ENCODE measurements at regions not wholly inside any gene's neighbourhood (a gene's known extent, or its start where the extent isn't known, plus 50 kb on each side); places are given as distances from the start of the nearest gene placed in this dataset.

- no peak overlapping the region for H3K4me3 ChIP-seq
- H3K4me1 ChIP-seq (replicated peaks), result no peaks in the 10 kb centered on the region; the same call in 1 of the 2 replicates
- DNase-seq (ENCODE audit: low read depth in 1 of 2, low spot score in 2 of 2), result no peak
Measured at GRCh38 chr20:22814471-22815205, 220.5 kb upstream of the SSTR4 start.

GRCh38 chr20:22815206-22815551 is 219.9 kb upstream of the SSTR4 start:
- no peak for DNase-seq (ENCODE audit: low read depth in 1 of 2, low spot score in 2 of 2)
- no peak overlapping the region for H3K27ac ChIP-seq
- H3K4me1 ChIP-seq (replicated peaks), result no peaks in the 10 kb centered on the region; the same call in 1 of the 2 replicates
- no peaks in the 10 kb centered on the region for H3K36me3 ChIP-seq
- H3K4me3 ChIP-seq, result no peak overlapping the region
- no peaks in the 10 kb centered on the region for H3K27me3 ChIP-seq (replicated peaks)
- H3K9me3 ChIP-seq (replicated peaks), result no peaks in the 10 kb centered on the region

More at GRCh38 chr20:22814471-22815205, 220.5 kb upstream of the SSTR4 start:
- no peaks in the 10 kb centered on the region for H3K9me3 ChIP-seq (replicated peaks)
- no peaks in the 10 kb centered on the region for H3K36me3 ChIP-seq
- H3K27ac ChIP-seq, result no peak overlapping the region
- H3K27me3 ChIP-seq (replicated peaks), result no peaks in the 10 kb centered on the region

- Histone ChIP-seq H3K4me3 (no peak overlapping the region), H3K36me3 (no peaks in the 10 kb centered on the region), H3K27ac (no peak overlapping the region), H3K27me3 (replicated peaks) (no peaks in the 10 kb centered on the region), H3K4me1 (replicated peaks) (no peaks in the 10 kb centered on the region; the same call in 1 of the 2 replicates), H3K9me3 (replicated peaks) (no peaks in the 10 kb centered on the region)
- no peak for DNase-seq (ENCODE audit: low read depth in 1 of 2, low spot score in 2 of 2)
Measured at GRCh38 chr20:22815603-22816315, 219.4 kb upstream of the SSTR4 start.

GRCh38 chr20:22818636-22819035 is 216.5 kb upstream of the SSTR4 start:
- Histone ChIP-seq H3K27me3 (replicated peaks) (no peaks in the 10 kb centered on the region), H3K27ac (no peak overlapping the region), H3K4me1 (replicated peaks) (no peaks in the 10 kb centered on the region), H3K36me3 (no peaks in the 10 kb centered on the region), H3K9me3 (replicated peaks) (no peaks in the 10 kb centered on the region), H3K4me3 (no peak overlapping the region)
- DNase-seq (ENCODE audit: low read depth in 1 of 2, low spot score in 2 of 2), result no peak

GRCh38 chr20:22819112-22819511 is 216.0 kb upstream of the SSTR4 start:
- no peak for DNase-seq (ENCODE audit: low read depth in 1 of 2, low spot score in 2 of 2)
- no peaks in the 10 kb centered on the region for H3K4me1 ChIP-seq (replicated peaks)
- no peaks in the 10 kb centered on the region for H3K27me3 ChIP-seq (replicated peaks)
- no peaks in the 10 kb centered on the region for H3K36me3 ChIP-seq
- no peak overlapping the region for H3K27ac ChIP-seq
- H3K9me3 ChIP-seq (replicated peaks), result no peaks in the 10 kb centered on the region
- H3K4me3 ChIP-seq, result no peak overlapping the region

GRCh38 chr20:22819784-22820183 is 215.3 kb upstream of the SSTR4 start:
- H3K27ac ChIP-seq, result no peak overlapping the region
- no peaks in the 10 kb centered on the region for H3K9me3 ChIP-seq (replicated peaks)
- no peaks in the 10 kb centered on the region for H3K4me1 ChIP-seq (replicated peaks)
- no peaks in the 10 kb centered on the region for H3K27me3 ChIP-seq (replicated peaks)
- no peaks in the 10 kb centered on the region for H3K36me3 ChIP-seq
- DNase-seq (ENCODE audit: low read depth in 1 of 2, low spot score in 2 of 2), result no peak
- no peak overlapping the region for H3K4me3 ChIP-seq

- H3K4me3 ChIP-seq, result no peak overlapping the region
- no peaks in the 10 kb centered on the region for H3K4me1 ChIP-seq (replicated peaks)
- H3K27me3 ChIP-seq (replicated peaks), result no peaks in the 10 kb centered on the region
- no peak for DNase-seq (ENCODE audit: low read depth in 1 of 2, low spot score in 2 of 2)
- no peak overlapping the region for H3K27ac ChIP-seq
- H3K9me3 ChIP-seq (replicated peaks), result no peaks in the 10 kb centered on the region
- H3K36me3 ChIP-seq, result no peaks in the 10 kb centered on the region
Measured at GRCh38 chr20:22821081-22821727, 213.9 kb upstream of the SSTR4 start.

GRCh38 chr20:22821796-22822195 is 213.3 kb upstream of the SSTR4 start:
- DNase-seq (ENCODE audit: low read depth in 1 of 2, low spot score in 2 of 2), result no peak
- H3K27me3 ChIP-seq (replicated peaks), result no peaks in the 10 kb centered on the region
- no peaks in the 10 kb centered on the region for H3K36me3 ChIP-seq
- no peaks in the 10 kb centered on the region for H3K9me3 ChIP-seq (replicated peaks)
- no peak overlapping the region for H3K27ac ChIP-seq
- H3K4me3 ChIP-seq, result no peak overlapping the region
- no peaks in the 10 kb centered on the region for H3K4me1 ChIP-seq (replicated peaks)

GRCh38 chr20:22823119-22823518 is 212.0 kb upstream of the SSTR4 start:
- DNase-seq (ENCODE audit: low read depth in 1 of 2, low spot score in 2 of 2), result no peak
- Histone ChIP-seq H3K27me3 (replicated peaks) (no peaks in the 10 kb centered on the region), H3K36me3 (no peaks in the 10 kb centered on the region), H3K9me3 (replicated peaks) (no peaks in the 10 kb centered on the region), H3K4me3 (no peak overlapping the region), H3K4me1 (replicated peaks) (no peaks in the 10 kb centered on the region), H3K27ac (no peak overlapping the region)

GRCh38 chr20:22824077-22824476 is 211.0 kb upstream of the SSTR4 start:
- DNase-seq (ENCODE audit: low read depth in 1 of 2, low spot score in 2 of 2), result no peak
- H3K27ac ChIP-seq, result no peak overlapping the region
- no peaks in the 10 kb centered on the region for H3K36me3 ChIP-seq
- H3K27me3 ChIP-seq (replicated peaks), result no peaks in the 10 kb centered on the region
- peaks cover under 1% of the 10 kb centered on the region; the same call in 1 of the 2 replicates for H3K4me1 ChIP-seq (replicated peaks)
- H3K4me3 ChIP-seq, result no peak overlapping the region
- no peaks in the 10 kb centered on the region for H3K9me3 ChIP-seq (replicated peaks)

- Histone ChIP-seq H3K9me3 (replicated peaks) (no peaks in the 10 kb centered on the region), H3K27ac (no peak overlapping the region), H3K27me3 (replicated peaks) (no peaks in the 10 kb centered on the region), H3K4me3 (no peak overlapping the region), H3K4me1 (replicated peaks) (peaks cover 7% of the 10 kb centered on the region; the same call in 1 of the 2 replicates), H3K36me3 (no peaks in the 10 kb centered on the region)
- no peak for DNase-seq (ENCODE audit: low read depth in 1 of 2, low spot score in 2 of 2)
Measured at GRCh38 chr20:22825076-22825475, 210.0 kb upstream of the SSTR4 start.

GRCh38 chr20:22825546-22825945 is 209.6 kb upstream of the SSTR4 start:
- no peak overlapping the region for H3K4me3 ChIP-seq
- no peak for DNase-seq (ENCODE audit: low read depth in 1 of 2, low spot score in 2 of 2)
- no peak overlapping the region for H3K27ac ChIP-seq
- no peaks in the 10 kb centered on the region for H3K27me3 ChIP-seq (replicated peaks)
- H3K9me3 ChIP-seq (replicated peaks), result no peaks in the 10 kb centered on the region
- peaks cover 7% of the 10 kb centered on the region; the same call in 1 of the 2 replicates for H3K4me1 ChIP-seq (replicated peaks)
- no peaks in the 10 kb centered on the region for H3K36me3 ChIP-seq

- Histone ChIP-seq H3K27me3 (replicated peaks) (no peaks in the 10 kb centered on the region), H3K4me1 (replicated peaks) (peaks cover 7% of the 10 kb centered on the region; the same call in 1 of the 2 replicates), H3K4me3 (no peak overlapping the region), H3K36me3 (no peaks in the 10 kb centered on the region), H3K9me3 (replicated peaks) (no peaks in the 10 kb centered on the region), H3K27ac (no peak overlapping the region)
- no peak for DNase-seq (ENCODE audit: low read depth in 1 of 2, low spot score in 2 of 2)
Measured at GRCh38 chr20:22826306-22827230, 208.5 kb upstream of the SSTR4 start.
